Esophagus (tissue), 2 donors: ENCODE measurements at regions not wholly inside any gene's neighbourhood (a gene's known extent, or its start where the extent isn't known, plus 50 kb on each side); places are given as distances from the start of the nearest gene placed in this dataset.

Experiments used
- H3K27ac ChIP-seq, 2 donors: one replicate each; pipeline ENCODE4 v1.5.1; 2013; ENCODE audit warnings: low read depth in 2 of 2, mild to moderate bottlenecking in 2 of 2, inconsistent platforms in 1 of 2, low read length in 1 of 2, moderate library complexity in 1 of 2
- H3K27me3 ChIP-seq, 2 donors: one replicate each; pipeline ENCODE4 v1.6.1; 2013; ENCODE audit warnings: low read length in 2 of 2, control low read depth in 1 of 2, mild to moderate bottlenecking in 1 of 2; ENCODE audit not compliant: insufficient read depth in 2 of 2, control insufficient read depth in 1 of 2
- H3K36me3 ChIP-seq, 2 donors: one replicate each; pipeline ENCODE4 v1.6.1; 2013; ENCODE audit warnings: low read length in 1 of 2; ENCODE audit not compliant: control insufficient read depth in 2 of 2, insufficient read depth in 2 of 2
- H3K4me1 ChIP-seq, 2 donors: one replicate each; pipeline ENCODE4 v1.6.1; 2013; ENCODE audit warnings: low read length in 1 of 2; ENCODE audit not compliant: control insufficient read depth in 2 of 2, insufficient read depth in 2 of 2
- H3K4me3 ChIP-seq, 2 donors: one replicate each; pipeline ENCODE4 v1.5.1; 2013; ENCODE audit warnings: low read length in 2 of 2, mild to moderate bottlenecking in 2 of 2, low read depth in 1 of 2, moderate library complexity in 1 of 2
- H3K9me3 ChIP-seq, 2 donors: one replicate each; pipeline ENCODE4 v1.6.1; 2013; ENCODE audit warnings: mild to moderate bottlenecking in 2 of 2, low read depth in 1 of 2, low read length in 1 of 2, moderate library complexity in 1 of 2; ENCODE audit not compliant: control insufficient read depth in 2 of 2, insufficient read depth in 1 of 2
- WGBS, 2 donors: extraction: QIAGEN DNeasy Blood & Tissue Kit; methylation state at CpG; one replicate each; pipeline ENCODE4 v1.1.7; 2013; 5-methylcytosine and 5-hydroxymethylcytosine counted together
- donor health status: healthy with polysubstance abuse.
- donor health status: Bipolar disorder and iron deficiency.

- no peak overlapping the region for H3K4me3 ChIP-seq
- no peaks in the 10 kb centered on the region for H3K9me3 ChIP-seq
- peaks cover 2 to 3% of the 10 kb centered on the region in 2 donors for H3K4me1 ChIP-seq
- whole genome bisulfite sequencing, 2 donors, result 91 to 95% methylated on average over 8 of the region's 8 CpGs
- no peak overlapping the region for H3K27ac ChIP-seq
- no peaks in the 10 kb centered on the region for H3K27me3 ChIP-seq
- no peaks in the 10 kb centered on the region for H3K36me3 ChIP-seq
Observed at GRCh38 chr20:50258790-50259483, 68.3 kb downstream of the CEBPB start.

GRCh38 chr20:50259705-50260478, 69.3 kb downstream of the CEBPB start:
- H3K4me3 ChIP-seq, result no peak overlapping the region
- no peaks in the 10 kb centered on the region for H3K36me3 ChIP-seq
- H3K27me3 ChIP-seq, result no peaks in the 10 kb centered on the region
- H3K9me3 ChIP-seq, result no peaks in the 10 kb centered on the region
- 57 to 58% methylated on average over 9 of the region's 9 CpGs for WGBS, 2 donors
- H3K4me1 ChIP-seq, result peaks cover 2 to 3% of the 10 kb centered on the region in 2 donors
- peak overlapping the region in 1 of 2 donors; percentile 38 for H3K27ac ChIP-seq

GRCh38 chr20:50260479-50261221, 70.0 kb downstream of the CEBPB start:
- no peaks in the 10 kb centered on the region for H3K9me3 ChIP-seq
- no peaks in the 10 kb centered on the region for H3K36me3 ChIP-seq
- H3K27ac ChIP-seq, result peak overlapping the region in 1 of 2 donors; percentile 38
- H3K4me3 ChIP-seq, result no peak overlapping the region
- 68 to 72% methylated on average over 8 of the region's 8 CpGs for WGBS, 2 donors
- peaks cover 2 to 3% of the 10 kb centered on the region in 2 donors for H3K4me1 ChIP-seq
- H3K27me3 ChIP-seq, result no peaks in the 10 kb centered on the region

- Histone ChIP-seq H3K27me3 (no peaks in the 10 kb centered on the region), H3K4me3 (no peak overlapping the region), H3K36me3 (no peaks in the 10 kb centered on the region), H3K27ac (no peak overlapping the region), H3K9me3 (no peaks in the 10 kb centered on the region), H3K4me1 (peaks cover 2 to 3% of the 10 kb centered on the region in 2 donors)
- WGBS, 2 donors, result 87 to 89% methylated on average over 7 of the region's 7 CpGs
Observed at GRCh38 chr20:50261471-50262212, 71.0 kb downstream of the CEBPB start.

GRCh38 chr20:50263831-50264230, 73.2 kb downstream of the CEBPB start:
- Histone ChIP-seq H3K27ac (no peak overlapping the region), H3K4me1 (peaks cover 4 to 14% of the 10 kb centered on the region in 2 donors), H3K36me3 (no peaks in the 10 kb centered on the region), H3K27me3 (no peaks in the 10 kb centered on the region), H3K4me3 (no peak overlapping the region), H3K9me3 (no peaks in the 10 kb centered on the region)
- 93% methylated on average over 3 of the region's 3 CpGs for WGBS, 2 donors

GRCh38 chr20:50264534-50265145, 74.0 kb downstream of the CEBPB start:
- H3K4me3 ChIP-seq, result no peak overlapping the region
- H3K9me3 ChIP-seq, result no peaks in the 10 kb centered on the region
- H3K4me1 ChIP-seq, result peaks cover 4 to 14% of the 10 kb centered on the region in 2 donors
- H3K27ac ChIP-seq, result no peak overlapping the region
- no peaks in the 10 kb centered on the region for H3K36me3 ChIP-seq
- WGBS, 2 donors, result 86 to 92% methylated on average over 13 of the region's 13 CpGs
- H3K27me3 ChIP-seq, result no peaks in the 10 kb centered on the region

GRCh38 chr20:50265245-50265946, 74.8 kb downstream of the CEBPB start:
- Histone ChIP-seq H3K27ac (no peak overlapping the region), H3K9me3 (no peaks in the 10 kb centered on the region), H3K27me3 (no peaks in the 10 kb centered on the region), H3K4me3 (no peak overlapping the region), H3K4me1 (peaks cover 4 to 10% of the 10 kb centered on the region in 2 donors), H3K36me3 (no peaks in the 10 kb centered on the region)
- WGBS, 2 donors, result 94 to 96% methylated on average over 12 of the region's 12 CpGs

GRCh38 chr20:50266293-50267040, 75.8 kb downstream of the CEBPB start:
- Histone ChIP-seq H3K27ac (peak overlapping the region in 1 of 2 donors; percentile 63), H3K36me3 (no peaks in the 10 kb centered on the region), H3K27me3 (no peaks in the 10 kb centered on the region), H3K9me3 (no peaks in the 10 kb centered on the region), H3K4me3 (no peak overlapping the region), H3K4me1 (peaks cover 2 to 10% of the 10 kb centered on the region in 2 donors)
- WGBS, 2 donors, result 66 to 84% methylated on average over 10 of the region's 10 CpGs
